ENCODE measurements at regions not wholly inside any gene's neighbourhood (a gene's known extent, or its start where the extent isn't known, plus 50 kb on each side); places are given as distances from the start of the nearest gene placed in this dataset.

DNA sequence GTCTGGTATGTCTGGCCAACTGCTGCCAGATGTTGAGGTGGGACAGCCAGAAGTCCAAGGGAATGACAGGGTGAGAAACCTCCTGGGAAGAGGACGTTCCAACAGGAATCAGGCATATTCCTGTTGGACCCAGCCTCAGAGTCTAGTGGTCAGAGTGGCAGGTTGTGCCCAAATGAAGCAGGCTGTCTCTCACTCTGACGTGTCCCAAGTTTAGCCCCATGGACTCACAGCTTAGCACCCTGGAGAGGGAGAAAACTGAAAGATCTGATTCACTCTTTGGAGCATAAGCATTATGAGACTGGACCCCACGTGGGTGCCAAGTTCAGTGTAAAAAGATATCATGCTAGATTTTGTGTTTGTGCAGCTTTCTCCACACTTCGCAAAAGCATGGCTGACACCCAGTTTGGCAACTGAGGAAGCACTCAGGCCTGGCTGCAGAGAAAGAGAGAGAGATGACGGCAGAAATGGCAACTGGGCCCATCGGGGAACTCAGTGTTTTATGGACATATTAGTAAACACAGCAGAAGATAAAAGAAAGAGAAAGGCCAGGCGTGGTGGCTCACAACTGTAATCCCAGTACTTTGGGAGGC, 88.2 kb upstream of the LMCD1 start:
- no peak for TF ChIP-seq CTCF (conservative IDR thresholded peaks at IDR 0.05; ENCODE audit: low read depth, low read length)
- no peak overlapping the region for H3K4me3 ChIP-seq (ENCODE audit: low read depth, low read length)
- no peak for DNase-seq (ENCODE audit: low read depth)

DNA sequence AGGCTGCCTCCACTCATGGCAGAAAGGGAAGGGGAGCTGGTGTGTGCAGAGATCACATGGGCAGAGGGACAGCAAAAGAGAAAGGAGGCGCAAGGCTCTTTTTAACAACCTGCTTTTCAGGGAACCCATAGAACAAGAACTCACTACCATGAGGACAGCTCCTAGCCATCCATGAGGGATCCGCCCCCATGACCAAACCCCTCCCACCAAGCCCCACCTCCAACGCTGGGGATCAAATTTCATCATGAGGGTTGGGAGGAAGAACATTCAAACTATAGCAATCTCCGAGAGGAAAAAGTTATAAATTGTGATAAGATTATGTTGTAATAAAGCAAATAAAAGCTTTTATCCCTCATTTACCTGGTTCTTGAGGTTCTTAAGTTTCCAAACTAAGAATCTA, 84.7 kb upstream of the LMCD1 start:
- peak overlapping the region; percentile 25 for H3K4me3 ChIP-seq (ENCODE audit: low read depth, low read length)
- TF ChIP-seq CTCF (conservative IDR thresholded peaks at IDR 0.05; ENCODE audit: low read depth, low read length), result no peak
- peak; percentile 54 for DNase-seq (ENCODE audit: low read depth)

GRCh38 chr3:8420612-8421011, 81.0 kb upstream of the LMCD1 start:
- no peak overlapping the region for H3K4me3 ChIP-seq (ENCODE audit: low read depth, low read length)
- DNase-seq (ENCODE audit: low read depth), result peak; percentile 26
- TF ChIP-seq CTCF (conservative IDR thresholded peaks at IDR 0.05; ENCODE audit: low read depth, low read length), result no peak

GRCh38 chr3:8421267-8421666, 80.4 kb upstream of the LMCD1 start:
- TF ChIP-seq CTCF (conservative IDR thresholded peaks at IDR 0.05; ENCODE audit: low read depth, low read length), result no peak
- H3K4me3 ChIP-seq (ENCODE audit: low read depth, low read length), result no peak overlapping the region
- DNase-seq (ENCODE audit: low read depth), result no peak

DNA sequence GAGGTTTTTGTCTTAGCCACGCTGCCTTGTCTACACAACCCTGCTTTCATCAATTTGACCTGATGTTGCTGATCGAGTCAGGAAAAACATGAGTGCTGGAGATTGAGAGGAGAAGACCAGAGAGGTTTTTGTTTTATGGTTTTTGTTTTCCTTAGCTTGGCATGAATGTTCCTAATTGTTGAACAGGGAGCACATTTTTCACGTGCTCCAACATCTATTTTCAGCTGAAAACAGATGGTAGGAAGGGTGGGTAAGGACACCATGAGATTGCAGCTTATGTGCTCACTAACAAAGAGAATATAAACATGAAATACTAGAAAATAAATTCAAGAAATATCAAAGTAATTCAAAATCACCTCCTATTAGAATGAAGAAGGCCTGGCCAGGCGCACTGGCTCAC, 79.9 kb upstream of the LMCD1 start:
- TF ChIP-seq CTCF (conservative IDR thresholded peaks at IDR 0.05; ENCODE audit: low read depth, low read length), result no peak
- DNase-seq (ENCODE audit: low read depth), result no peak

GRCh38 chr3:8423307-8423706, 78.3 kb upstream of the LMCD1 start:
- DNase-seq (ENCODE audit: low read depth), result no peak
- no peak overlapping the region for H3K4me3 ChIP-seq (ENCODE audit: low read depth, low read length)
- no peak for TF ChIP-seq CTCF (conservative IDR thresholded peaks at IDR 0.05; ENCODE audit: low read depth, low read length)

More for the DNA sequence above, 79.9 kb upstream of the LMCD1 start:
- no peak overlapping the region for H3K4me3 ChIP-seq (ENCODE audit: low read depth, low read length)

GRCh38 chr3:8424281-8424680, 77.3 kb upstream of the LMCD1 start:
- H3K4me3 ChIP-seq (ENCODE audit: low read depth, low read length), result no peak overlapping the region
- no peak for TF ChIP-seq CTCF (conservative IDR thresholded peaks at IDR 0.05; ENCODE audit: low read depth, low read length)
- DNase-seq (ENCODE audit: low read depth), result no peak

Data from choroid plexus epithelial cell (primary cell).